HCT116 (cell line): ENCODE measurements at regions not wholly inside any gene's neighbourhood (a gene's known extent, or its start where the extent isn't known, plus 50 kb on each side); places are given as distances from the start of the nearest gene placed in this dataset.

Experiments
- EZH2phosphoT487 ChIP-seq: fragments of 200-600 bp; IDR thresholded peaks from 2 replicates; pipeline ENCODE4 v1.6.1; 2018; ENCODE audit warnings: antibody characterized with exemption, borderline replicate concordance

GRCh38 chr10:92792661-92793060 lies 55.7 kb upstream of the EXOC6 start (continued):
- TF ChIP-seq EZH2phosphoT487 = no peak
